Neuronal stem cell (in vitro differentiated cells): ENCODE measurements at regions not wholly inside any gene's neighbourhood (a gene's known extent, or its start where the extent isn't known, plus 50 kb on each side); places are given as distances from the start of the nearest gene placed in this dataset.
A peak's percentile ranks its signal among the peaks of the same experiment; 100 is the strongest.
"Not testable (repeated sequence)": the region's sequence is repeated elsewhere in the genome, so short reads cannot be mapped to it uniquely, and the experiment has no call there.

Source experiments
- DNase-seq: peaks from one replicate; pipeline ENCODE4 v3.0.0-alpha.2; 2013; ENCODE audit warnings: low spot score
- H2AFZ ChIP-seq: one replicate; pipeline ENCODE4 v1.6.1; 2013; ENCODE audit warnings: mild to moderate bottlenecking, low read length, inconsistent platforms
- H2AK5ac ChIP-seq: 2 replicates; pipeline ENCODE4 v1.6.1; 2013; ENCODE audit warnings: low read depth, mild to moderate bottlenecking, inconsistent platforms, low read length, moderate library complexity, mixed read lengths
- H2BK120ac ChIP-seq: 2 replicates; pipeline ENCODE4 v1.6.1; 2013; ENCODE audit warnings: low read depth, mild to moderate bottlenecking, inconsistent platforms, low read length, moderate library complexity, mixed read lengths
- H2BK12ac ChIP-seq: one replicate; pipeline ENCODE4 v1.6.1; 2013; ENCODE audit warnings: low read length, inconsistent platforms
- H2BK15ac ChIP-seq: 2 replicates; pipeline ENCODE4 v1.6.1; 2013; ENCODE audit warnings: mild to moderate bottlenecking, low read length, inconsistent platforms, mixed read lengths
- H2BK5ac ChIP-seq: one replicate; pipeline ENCODE4 v1.6.1; 2013; ENCODE audit warnings: inconsistent platforms, mild to moderate bottlenecking, low read length, moderate library complexity
- H3K14ac ChIP-seq: one replicate; pipeline ENCODE4 v1.6.1; 2013; ENCODE audit warnings: low read length, inconsistent platforms
- H3K18ac ChIP-seq: 2 replicates; pipeline ENCODE4 v1.6.1; 2013; ENCODE audit warnings: low read length, inconsistent platforms
- H3K23ac ChIP-seq: 2 replicates; pipeline ENCODE4 v1.6.1; 2013; ENCODE audit warnings: low read depth, mild to moderate bottlenecking, mixed read lengths, low read length, inconsistent platforms; ENCODE audit not compliant: poor library complexity
- H3K27ac ChIP-seq: replicated peaks from 3 replicates; pipeline ENCODE4 v1.5.1; 2013; ENCODE audit warnings: low read length, inconsistent platforms
- H3K27me3 ChIP-seq, 3 experiments: 2 replicates each; pipeline ENCODE4 v1.6.1; 2013; ENCODE audit warnings: low read length in 3 of 3, mild to moderate bottlenecking in 2 of 3, inconsistent platforms in 1 of 3, low read depth in 1 of 3, mixed read lengths in 1 of 3, moderate library complexity in 1 of 3; ENCODE audit not compliant: control insufficient read depth in 3 of 3, insufficient read depth in 3 of 3
- H3K36me3 ChIP-seq, 2 donors: replicated peaks in 1 of 2; 2 replicates each; pipeline ENCODE4 v1.6.1; 2013; ENCODE audit warnings: low read length in 2 of 2; ENCODE audit not compliant: control insufficient read depth in 2 of 2, insufficient read depth in 2 of 2
- H3K4ac ChIP-seq: 2 replicates; pipeline ENCODE4 v1.6.1; 2013; ENCODE audit warnings: inconsistent platforms, mild to moderate bottlenecking, low read length, moderate library complexity
- H3K4me1 ChIP-seq, 2 donors: 1 replicate in 1 of 2; 2 replicates in 1 of 2; pipeline ENCODE4 v1.6.1; 2013; ENCODE audit warnings: low read length in 2 of 2, low read depth in 1 of 2; ENCODE audit not compliant: control insufficient read depth in 2 of 2, insufficient read depth in 1 of 2
- H3K4me2 ChIP-seq: one replicate; pipeline ENCODE4 v1.6.1; 2013; ENCODE audit warnings: mild to moderate bottlenecking, low read length, inconsistent platforms; ENCODE audit not compliant: insufficient read depth, poor library complexity, severe bottlenecking
- H3K4me3 ChIP-seq, 2 donors: 2 replicates each; pipeline ENCODE4 v1.5.1; 2013; ENCODE audit warnings: low read length in 2 of 2, mild to moderate bottlenecking in 2 of 2, inconsistent platforms in 1 of 2, moderate library complexity in 1 of 2
- H3K79me1 ChIP-seq: one replicate; pipeline ENCODE4 v1.6.1; 2013; ENCODE audit warnings: low read depth, mild to moderate bottlenecking, inconsistent platforms, low read length, moderate library complexity
- H3K9ac ChIP-seq: one replicate; pipeline ENCODE4 v1.6.1; 2013; ENCODE audit warnings: mild to moderate bottlenecking, low read depth, low read length, inconsistent platforms; ENCODE audit not compliant: poor library complexity
- H3K9me3 ChIP-seq, 2 donors: replicated peaks in 1 of 2; 2 replicates each; pipeline versions ENCODE3 to v1.6.1; 2013; ENCODE audit warnings: low read length in 2 of 2, mild to moderate bottlenecking in 2 of 2, inconsistent platforms in 1 of 2, low read depth in 1 of 2, mixed read lengths in 1 of 2, moderate library complexity in 1 of 2; ENCODE audit not compliant: control insufficient read depth in 2 of 2, insufficient read depth in 1 of 2
- H4K8ac ChIP-seq: one replicate; pipeline ENCODE4 v1.6.1; 2013; ENCODE audit warnings: low read depth, mild to moderate bottlenecking, inconsistent platforms, low read length, moderate library complexity
- H4K91ac ChIP-seq: one replicate; pipeline ENCODE4 v1.6.1; 2013; ENCODE audit warnings: low read length, low read depth, mild to moderate bottlenecking, inconsistent platforms; ENCODE audit not compliant: poor library complexity
- WGBS, 2 donors: extraction: QIAGEN DNeasy Blood & Tissue Kit; methylation state at CpG; one replicate each; pipeline ENCODE4 v1.1.7; 2013; ENCODE audit warnings: missing lambda C conversion rate in 2 of 2, mixed read lengths in 1 of 2; ENCODE audit not compliant: insufficient read length in 2 of 2, insufficient replicate concordance in 1 of 2; ENCODE audit errors: extremely low coverage in 2 of 2; 5-methylcytosine and 5-hydroxymethylcytosine counted together

DNA sequence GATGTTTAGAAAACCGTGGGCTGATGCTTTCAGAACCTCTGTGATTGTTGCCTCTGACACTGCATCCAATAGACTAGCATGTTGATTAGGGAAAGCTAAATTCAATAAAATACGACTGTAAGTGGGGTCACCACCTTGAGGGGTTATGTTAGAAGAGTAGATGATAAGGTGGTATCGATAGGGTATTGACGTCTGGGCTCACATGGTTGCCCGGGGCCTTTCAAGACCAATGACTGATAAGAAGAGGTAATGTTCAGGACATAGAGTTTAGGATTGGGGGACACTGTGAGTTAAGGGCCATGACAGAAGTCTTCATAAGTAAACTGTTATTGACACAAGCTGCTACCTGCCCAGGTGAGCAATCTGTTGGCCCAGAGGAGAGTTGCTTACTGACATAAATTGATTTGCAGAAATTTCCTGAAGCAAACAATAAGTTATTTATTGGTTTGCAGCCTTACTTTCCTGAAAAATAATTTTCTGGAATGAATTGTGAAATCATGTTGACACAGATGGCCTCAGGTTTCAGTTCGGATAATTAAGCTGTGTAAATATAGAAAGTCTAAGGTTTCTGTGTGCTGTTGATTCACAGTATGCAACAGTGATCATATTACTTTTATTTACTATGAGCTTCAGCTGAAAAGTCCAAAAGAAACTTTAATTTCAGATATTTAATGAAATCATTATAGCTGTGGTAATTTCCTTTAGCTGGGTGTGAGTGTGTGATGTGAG is 289.9 kb upstream of the PRSS16 start:
- not testable (repeated sequence) for H3K27me3 ChIP-seq, H3K4ac ChIP-seq, H2BK5ac ChIP-seq, H3K23ac ChIP-seq, H2BK15ac ChIP-seq, H4K91ac ChIP-seq, H3K4me2 ChIP-seq, H3K36me3 ChIP-seq, H3K4me1 ChIP-seq, H3K9ac ChIP-seq, H3K79me1 ChIP-seq, H3K18ac ChIP-seq, H2BK120ac ChIP-seq, H3K14ac ChIP-seq, H4K8ac ChIP-seq, H2BK12ac ChIP-seq, H3K9me3 ChIP-seq, DNase-seq, H3K27ac ChIP-seq, H2AK5ac ChIP-seq
- Histone ChIP-seq H3K4me3 (peak overlapping the region in 1 of 2 donors; percentile 55), H2AFZ (peak overlapping the region; percentile 75)
- no CpG with 5 or more reads among the region's 6 CpGs for WGBS, 2 donors

DNA sequence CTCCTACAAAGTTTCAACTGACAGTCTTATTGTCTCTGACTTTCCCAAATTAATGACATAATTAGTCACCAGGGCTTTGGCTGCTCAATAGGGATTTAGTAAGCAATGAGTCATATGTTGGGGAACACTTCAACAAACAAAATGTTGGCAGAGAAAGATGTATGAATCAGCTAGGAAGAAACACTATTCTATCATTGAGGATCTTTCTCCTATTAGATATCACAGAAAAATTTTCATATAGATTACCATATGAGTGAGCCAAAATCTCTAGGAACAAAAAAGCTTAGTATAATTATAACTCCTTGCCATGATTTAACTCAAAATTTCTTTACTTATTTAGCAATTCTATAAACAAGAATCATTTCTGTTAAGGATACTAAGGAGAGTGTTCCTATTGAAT is 286.3 kb upstream of the PRSS16 start:
- not testable (repeated sequence) for H2AFZ ChIP-seq, H4K91ac ChIP-seq, H3K18ac ChIP-seq, H3K4me1 ChIP-seq, H3K23ac ChIP-seq, H3K79me1 ChIP-seq, H3K27me3 ChIP-seq, H3K36me3 ChIP-seq, H3K4me3 ChIP-seq, H2AK5ac ChIP-seq, H2BK15ac ChIP-seq, H3K4ac ChIP-seq, H4K8ac ChIP-seq, H2BK12ac ChIP-seq, H3K9ac ChIP-seq, H3K4me2 ChIP-seq, H2BK120ac ChIP-seq, H3K27ac ChIP-seq, DNase-seq, H2BK5ac ChIP-seq, H3K9me3 ChIP-seq, H3K14ac ChIP-seq

DNA sequence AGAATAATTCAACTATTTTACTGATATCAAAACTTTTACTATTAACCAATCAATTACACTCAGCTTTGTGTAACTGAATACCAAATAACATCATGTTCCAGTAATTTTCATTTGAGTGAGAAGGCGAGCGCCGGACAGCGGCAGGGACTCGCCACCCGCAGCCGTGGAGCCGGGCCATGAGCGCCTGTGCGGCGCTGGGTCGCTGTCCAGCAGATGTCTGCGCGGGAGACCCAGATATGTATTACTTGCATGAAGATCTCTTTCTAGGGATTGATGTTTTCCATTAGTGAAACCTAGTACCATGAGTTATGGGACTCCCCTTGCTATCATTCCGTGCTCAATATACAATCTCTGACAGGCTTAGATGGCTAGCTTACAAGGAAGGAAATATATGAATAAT is 245.1 kb upstream of the PRSS16 start:
- WGBS, 2 donors: no CpG with 5 or more reads among the region's 15 CpGs
- H3K23ac ChIP-seq: no peak overlapping the region

DNA sequence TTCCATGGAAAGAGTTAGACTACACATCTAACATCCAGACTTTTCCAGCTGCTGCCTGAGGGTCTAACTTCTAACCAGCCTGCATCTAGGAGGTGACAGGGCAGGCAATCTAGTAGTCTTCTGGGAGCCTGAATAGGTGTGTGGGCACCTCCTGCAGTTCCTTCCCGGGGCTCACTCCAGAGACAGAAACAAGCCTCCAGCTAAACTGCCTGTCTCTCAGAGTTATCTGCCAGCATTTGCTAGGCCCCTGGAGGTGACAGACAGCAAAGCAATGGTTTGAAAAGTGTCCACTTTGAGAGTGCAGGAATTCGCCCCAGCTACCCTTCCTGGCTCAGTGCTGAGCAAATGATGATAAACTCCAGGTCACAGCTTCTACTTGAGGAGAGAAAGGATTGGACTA is 240.5 kb upstream of the PRSS16 start:
- H2BK120ac ChIP-seq: no peak overlapping the region
- no peak overlapping the region for H3K14ac ChIP-seq
- DNase-seq: no peak
- H3K18ac ChIP-seq: no peak overlapping the region
- H3K36me3 ChIP-seq: no peaks in the 10 kb centered on the region
- no peak overlapping the region for H3K23ac ChIP-seq
- no peak overlapping the region for H3K4me2 ChIP-seq
- no peaks in the 10 kb centered on the region for H3K4me1 ChIP-seq
- H2BK15ac ChIP-seq: no peak overlapping the region
- no peak overlapping the region for H2AK5ac ChIP-seq
- H3K4me3 ChIP-seq: no peak overlapping the region
- whole genome bisulfite sequencing, 2 donors: no CpG with 5 or more reads among the region's 2 CpGs
- H3K27me3 ChIP-seq: no peaks in the 10 kb centered on the region
- no peaks in the 10 kb centered on the region for H3K79me1 ChIP-seq
- no peak overlapping the region for H4K91ac ChIP-seq
- H2AFZ ChIP-seq: no peak overlapping the region
- no peak overlapping the region for H3K4ac ChIP-seq
- H2BK12ac ChIP-seq: no peak overlapping the region
- H3K9me3 ChIP-seq: peaks cover 0 to 8% of the 10 kb centered on the region in 2 donors
- H3K27ac ChIP-seq: no peak overlapping the region
- H4K8ac ChIP-seq: no peak overlapping the region
- H2BK5ac ChIP-seq: no peak overlapping the region
- H3K9ac ChIP-seq: no peak overlapping the region

More for the DNA sequence above, 245.1 kb upstream of the PRSS16 start:
- Histone ChIP-seq H2BK5ac (no peak overlapping the region), H3K4me3 (no peak overlapping the region), H2AK5ac (no peak overlapping the region), H3K4ac (no peak overlapping the region), H2BK12ac (no peak overlapping the region), H3K4me1 (no peaks in the 10 kb centered on the region), H3K27ac (no peak overlapping the region), H3K9me3 (no peaks in the 10 kb centered on the region), H3K27me3 (no peaks in the 10 kb centered on the region), H3K79me1 (no peaks in the 10 kb centered on the region), H2BK15ac (no peak overlapping the region), H4K91ac (no peak overlapping the region), H3K4me2 (no peak overlapping the region), H3K9ac (no peak overlapping the region), H3K18ac (no peak overlapping the region), H3K36me3 (no peaks in the 10 kb centered on the region), H3K14ac (no peak overlapping the region), H4K8ac (no peak overlapping the region), H2AFZ (no peak overlapping the region), H2BK120ac (no peak overlapping the region)
- DNase-seq: no peak
